ENCODE measurements at regions not wholly inside any gene's neighbourhood (a gene's known extent, or its start where the extent isn't known, plus 50 kb on each side); places are given as distances from the start of the nearest gene placed in this dataset.
"Not testable (repeated sequence)": the region's sequence is repeated elsewhere in the genome, so short reads cannot be mapped to it uniquely, and the experiment has no call there.

DNA sequence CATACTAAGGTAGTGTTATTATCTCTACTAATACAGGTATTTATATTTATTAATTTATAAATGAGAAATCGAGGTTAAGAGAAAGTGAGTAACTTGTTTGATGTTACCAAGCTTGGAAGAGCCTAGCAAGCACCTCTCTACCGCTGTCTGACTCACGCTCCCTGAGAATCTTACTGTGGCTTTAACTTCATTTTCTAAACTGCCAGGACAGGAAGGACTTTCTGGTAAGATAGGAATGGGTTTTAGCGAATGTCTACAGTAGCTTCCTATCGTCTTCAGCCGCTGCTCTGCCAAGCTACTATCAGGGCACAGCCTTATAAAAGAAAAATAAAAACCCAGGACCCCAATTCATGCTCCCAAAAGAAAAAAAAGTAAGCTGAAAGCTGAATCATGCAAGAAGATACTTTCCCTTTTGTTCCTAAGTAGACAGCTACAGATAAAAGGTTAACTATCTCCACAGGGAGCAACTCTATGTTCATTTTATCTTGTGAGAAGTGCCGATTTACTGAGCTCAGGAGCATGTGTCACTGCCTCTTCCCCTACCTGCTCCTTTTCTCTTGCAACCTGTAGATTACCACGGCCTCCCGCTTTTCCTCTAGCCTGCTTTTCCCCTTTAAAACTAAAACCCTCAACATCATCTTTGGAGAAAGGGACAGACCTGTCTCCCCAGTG lies 60.2 kb downstream of the THNSL1 start:
- DNase-seq (ENCODE audit: low spot score): no peak

DNA sequence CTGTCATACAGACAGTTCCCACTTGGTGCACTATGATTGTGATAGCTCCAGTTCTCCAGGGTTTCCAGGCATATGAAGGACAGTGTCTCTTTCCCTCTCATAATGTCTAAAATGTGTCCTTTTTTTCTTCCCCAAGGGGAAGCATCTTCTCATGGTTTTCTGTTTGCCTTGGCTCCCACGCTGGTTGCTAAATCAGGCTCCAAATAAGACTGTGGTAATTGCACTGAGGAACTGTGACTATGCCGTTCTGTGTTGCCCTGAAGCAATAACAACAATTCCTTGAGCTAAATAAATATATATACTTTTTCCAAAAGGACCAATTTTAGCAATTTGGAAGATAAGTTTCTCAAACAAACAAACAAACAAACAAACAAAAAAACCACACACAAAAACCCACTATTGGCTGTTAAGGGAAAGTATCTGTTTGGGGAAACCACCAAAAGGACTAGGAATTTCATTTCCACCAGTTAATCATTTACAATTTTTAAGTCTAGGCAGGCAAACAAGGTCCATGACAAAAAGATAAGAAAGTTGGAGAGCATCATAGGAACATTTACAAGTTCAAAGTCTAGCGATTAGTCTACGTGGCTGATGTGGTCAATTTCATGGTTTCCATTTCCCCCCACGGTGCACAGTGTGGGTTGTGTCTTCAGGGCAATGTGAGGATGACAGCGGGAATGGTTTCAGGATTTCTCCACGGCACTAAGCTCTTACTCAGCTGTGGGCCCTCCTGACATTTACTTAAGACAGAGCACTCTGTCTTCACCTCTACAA lies 62.4 kb downstream of the THNSL1 start:
- DNase-seq (ENCODE audit: low spot score): no peak

DNA sequence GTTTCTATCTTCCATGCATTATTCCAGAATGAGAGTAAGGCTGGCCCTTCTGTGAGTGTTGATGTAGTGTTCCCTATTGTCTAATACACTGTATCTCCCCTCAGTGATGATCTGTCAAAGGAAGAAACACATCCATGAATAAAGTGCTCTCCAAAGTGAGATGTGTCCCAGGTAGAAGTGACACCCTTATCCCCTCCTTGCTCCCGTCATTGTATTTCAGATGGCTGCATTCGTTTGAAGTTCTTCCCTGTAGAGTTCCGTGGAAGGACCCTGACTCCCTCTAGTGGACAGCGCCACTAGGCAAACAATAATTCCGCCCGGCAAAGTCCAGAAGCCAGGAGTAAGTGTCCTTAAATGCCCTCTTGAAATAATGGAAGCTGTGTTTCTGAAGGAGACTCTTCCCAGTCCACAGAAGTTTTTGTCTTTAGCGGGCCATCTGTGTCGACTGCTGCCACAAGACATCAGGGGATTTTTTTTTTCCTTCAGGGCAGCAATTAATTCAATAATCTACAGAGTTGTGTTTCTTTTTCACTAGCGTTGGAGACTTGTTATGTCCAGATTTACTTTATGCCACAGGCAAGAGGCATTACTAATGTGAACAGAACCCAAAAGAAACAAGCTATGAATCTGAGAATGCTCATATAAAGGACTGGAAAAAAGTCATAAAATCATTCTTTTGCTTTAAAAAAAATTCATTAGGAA lies 64.6 kb downstream of the THNSL1 start:
- peak; percentile 80 for DNase-seq (ENCODE audit: low spot score)

- no peak for DNase-seq (ENCODE audit: low spot score)
Measured at GRCh38 chr10:25082276-25083204, 66.1 kb downstream of the THNSL1 start.

GRCh38 chr10:25083546-25084111 lies 67.2 kb downstream of the THNSL1 start:
- no peak for DNase-seq (ENCODE audit: low spot score)

GRCh38 chr10:25084447-25084846 lies 68.0 kb downstream of the THNSL1 start:
- DNase-seq (ENCODE audit: low spot score): no peak

DNA sequence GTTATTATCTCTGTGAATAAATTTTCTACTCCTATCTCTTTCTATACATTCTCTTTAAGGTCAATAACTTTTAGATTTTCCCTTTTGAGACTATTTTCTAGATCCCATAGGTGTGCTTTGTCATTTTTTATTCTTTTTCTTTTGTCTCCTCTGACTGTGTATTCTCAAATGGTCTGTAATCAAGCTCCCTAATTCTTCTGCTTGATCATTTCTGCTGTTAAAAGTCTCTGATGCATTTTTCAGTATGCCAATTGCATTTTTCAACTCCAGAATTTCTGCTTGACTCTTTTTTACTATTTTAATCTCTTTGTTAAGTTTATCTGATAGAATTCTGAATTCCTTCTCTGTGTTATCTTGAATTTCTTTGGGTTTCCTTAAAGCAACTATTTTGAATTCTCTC lies 78.2 kb downstream of the THNSL1 start:
- DNase-seq (ENCODE audit: low spot score): no peak

GRCh38 chr10:25097669-25098411 lies 77.0 kb upstream of the GPR158 start:
- DNase-seq (ENCODE audit: low spot score): no peak

DNA sequence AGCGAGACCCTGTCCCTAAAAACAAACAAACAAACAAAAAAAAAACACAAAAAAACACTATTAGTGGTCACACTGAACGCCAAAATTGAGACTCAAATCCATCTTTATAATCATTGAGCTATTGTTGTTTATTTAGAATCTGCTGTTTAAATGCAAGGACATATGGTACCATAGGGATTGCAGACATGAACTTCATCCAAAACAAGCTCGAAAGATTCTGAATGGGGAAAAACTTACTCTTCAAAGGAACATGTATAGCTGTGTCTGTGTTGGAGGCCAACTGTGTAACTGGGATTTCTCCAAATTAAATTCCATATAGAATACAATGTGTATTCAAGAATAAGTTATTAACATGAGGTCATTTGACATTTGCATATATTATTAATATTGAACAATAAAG lies 74.7 kb upstream of the GPR158 start:
- no peak for DNase-seq (ENCODE audit: low spot score)

DNA sequence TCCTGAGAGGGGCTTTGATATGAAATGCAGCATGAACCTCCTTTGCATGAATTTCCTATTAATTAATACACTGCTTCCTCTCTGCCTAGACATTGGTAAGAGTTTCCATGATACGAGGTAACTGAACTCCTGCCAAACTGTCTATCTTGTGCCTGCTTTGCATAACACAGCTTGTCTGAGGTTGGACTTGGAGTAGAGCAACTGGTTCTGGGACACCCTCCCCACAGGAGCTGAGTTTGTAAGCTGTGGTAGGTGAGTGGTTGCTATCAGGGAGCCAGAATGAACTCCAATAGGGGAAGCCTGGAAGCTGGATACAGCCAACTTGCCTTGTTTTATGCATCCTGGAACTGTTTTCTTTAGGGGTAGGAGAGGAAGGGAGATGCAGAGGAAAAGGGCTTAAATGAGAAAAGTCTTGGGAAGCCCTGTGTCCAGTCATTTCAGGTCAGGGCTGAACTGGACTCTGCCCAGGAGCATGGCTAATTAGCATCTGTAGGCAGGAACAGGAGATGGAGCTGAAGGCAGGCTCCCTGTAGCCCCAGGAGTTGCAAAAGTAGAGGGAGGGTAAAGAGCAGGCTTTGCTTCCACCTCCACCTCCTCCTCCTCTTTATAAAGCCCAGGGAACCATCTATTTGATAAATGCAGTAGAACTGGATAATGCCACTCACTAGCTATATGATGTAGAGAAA lies 73.2 kb upstream of the GPR158 start:
- DNase-seq (ENCODE audit: low spot score): no peak

- DNase-seq (ENCODE audit: low spot score): no peak
Measured at GRCh38 chr10:25102147-25102822, 72.5 kb upstream of the GPR158 start.

- DNase-seq (ENCODE audit: low spot score): no peak
Measured at GRCh38 chr10:25103703-25104102, 71.1 kb upstream of the GPR158 start.

GRCh38 chr10:25104441-25104840 lies 70.4 kb upstream of the GPR158 start:
- no peak for DNase-seq (ENCODE audit: low spot score)

DNA sequence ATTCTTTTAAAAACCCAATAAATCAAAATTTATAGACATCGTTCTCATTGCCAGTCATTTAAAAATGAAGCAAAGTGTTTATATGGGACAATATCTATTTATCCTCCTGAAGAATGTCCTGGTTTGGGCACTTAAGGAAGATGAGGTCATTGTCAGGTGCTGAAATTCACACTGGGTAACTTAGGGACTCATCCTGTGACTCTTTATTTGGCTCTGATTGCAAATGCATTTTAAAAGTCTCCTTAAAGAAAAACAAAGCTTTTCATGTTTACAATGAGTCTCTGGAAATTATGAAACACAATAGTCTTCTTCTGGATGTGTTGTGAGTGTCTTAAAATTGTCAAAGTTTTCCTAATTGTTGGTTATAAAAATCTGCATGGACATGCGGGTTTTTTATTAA lies 69.5 kb upstream of the GPR158 start:
- DNase-seq (ENCODE audit: low spot score): no peak

DNA sequence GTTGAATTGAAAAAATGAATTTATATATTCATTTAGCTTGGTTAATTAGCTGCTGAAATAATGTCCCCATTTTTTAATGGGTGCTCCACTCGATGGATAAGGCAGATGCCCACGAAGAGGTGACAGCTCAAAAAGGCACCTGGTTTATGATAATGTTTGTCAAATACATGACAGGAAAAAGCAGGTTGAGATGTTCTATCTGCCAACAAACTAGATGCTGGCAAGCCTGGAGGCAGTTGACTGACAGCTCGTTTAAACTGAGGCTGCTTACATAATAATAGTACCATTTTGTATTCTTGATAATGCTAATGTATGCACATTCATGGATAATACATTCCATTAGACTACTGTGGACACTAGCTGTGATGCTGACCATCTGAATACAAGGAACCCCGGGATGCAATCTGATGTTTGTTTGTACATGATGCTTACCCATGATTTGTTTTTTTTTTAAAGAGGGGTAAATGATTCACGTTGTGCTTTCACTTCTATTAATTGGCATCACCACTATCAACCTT lies 69.0 kb upstream of the GPR158 start:
- DNase-seq (ENCODE audit: low spot score): no peak

GRCh38 chr10:25107756-25108155 lies 67.0 kb upstream of the GPR158 start:
- no peak for DNase-seq (ENCODE audit: low spot score)

DNA sequence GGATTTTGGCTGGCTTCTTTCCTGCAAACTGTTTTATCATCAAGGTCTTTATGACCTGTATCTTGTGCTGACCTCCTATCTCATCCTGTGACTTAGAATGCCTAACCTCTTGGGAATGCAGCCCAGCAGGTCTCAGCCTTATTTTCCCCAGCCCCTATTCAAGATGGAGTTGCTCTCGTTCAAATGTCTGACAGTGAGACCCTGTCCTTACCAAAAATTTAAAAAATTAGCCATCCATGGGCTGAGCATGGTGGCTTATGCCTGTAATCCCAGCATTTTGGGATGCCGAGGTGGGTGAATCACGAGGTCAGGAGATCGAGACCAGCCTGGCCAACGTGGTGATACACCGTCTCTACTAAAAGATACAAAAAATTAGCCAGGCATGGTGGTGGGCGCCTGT lies 64.9 kb upstream of the GPR158 start:
- not testable (repeated sequence) for DNase-seq (ENCODE audit: low spot score)

DNA sequence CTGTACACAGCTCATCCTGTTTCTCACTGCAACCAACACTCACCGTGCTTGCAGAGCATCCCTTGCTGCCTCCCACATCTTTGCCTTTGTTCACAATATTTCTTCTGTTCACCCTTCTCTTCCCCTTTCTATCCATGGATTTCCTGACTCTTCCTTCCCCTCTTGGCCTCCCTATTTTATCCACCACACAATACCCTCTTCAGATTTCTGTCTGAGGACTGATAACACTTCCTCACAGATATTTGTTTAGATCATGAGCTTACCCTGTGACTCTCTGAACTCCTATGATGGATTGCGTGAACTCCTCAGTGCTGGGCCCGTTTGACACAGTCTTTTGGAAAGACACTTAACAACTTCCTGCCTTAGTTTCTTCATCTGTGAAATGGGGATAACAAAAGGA lies 62.8 kb upstream of the GPR158 start:
- DNase-seq (ENCODE audit: low spot score): no peak

DNA sequence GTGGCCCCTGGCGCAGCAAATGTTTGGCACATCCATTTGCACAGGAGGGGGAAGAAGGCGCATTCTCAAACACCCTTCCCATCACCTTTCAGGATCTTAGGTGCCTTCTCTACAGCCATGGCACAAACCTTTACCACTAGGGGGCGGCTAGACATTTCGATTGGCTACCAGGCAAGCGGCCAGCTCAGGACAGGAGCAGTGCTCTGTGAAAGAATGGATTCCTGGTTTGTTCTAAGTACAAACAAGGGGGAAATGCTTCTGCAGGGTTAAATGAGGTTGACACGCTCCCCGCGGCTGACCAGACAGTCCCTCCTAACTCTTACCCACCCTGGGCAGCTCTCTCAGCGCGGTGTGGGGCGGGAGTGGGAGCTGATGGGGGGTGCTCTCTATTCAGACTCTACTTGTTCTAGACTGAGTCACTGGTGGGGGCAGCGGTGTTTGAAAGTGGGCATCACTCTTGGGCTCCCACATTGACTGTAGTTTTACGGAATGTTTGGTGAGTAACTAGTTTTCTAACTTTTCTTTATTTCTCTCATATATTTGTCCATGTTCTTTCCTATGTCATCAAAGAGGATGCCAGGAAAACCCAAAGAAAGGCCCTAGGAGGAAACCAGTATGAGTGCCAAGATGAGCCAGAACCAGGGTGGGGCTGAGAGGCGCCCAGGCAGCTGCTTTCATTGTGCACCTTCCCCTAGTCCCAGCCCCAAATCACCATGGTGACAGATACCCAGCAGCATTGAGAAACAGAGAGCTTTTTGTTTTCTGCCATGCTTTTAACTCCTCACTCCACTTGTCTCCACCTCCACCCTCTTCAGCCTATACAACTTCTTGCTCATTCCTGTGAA lies 61.4 kb upstream of the GPR158 start:
- peak; percentile 80 for DNase-seq (ENCODE audit: low spot score)

All from D341Med (cell line).